ENCODE measurements at regions not wholly inside any gene's neighbourhood (a gene's known extent, or its start where the extent isn't known, plus 50 kb on each side); places are given as distances from the start of the nearest gene placed in this dataset.
A peak's percentile ranks its signal among the peaks of the same experiment; 100 is the strongest.

GRCh38 chr5:145243016-145243415 is 592.1 kb downstream of the PRELID2 start:
- Mint-ChIP-seq H3K36me3 (no peaks in the 10 kb centered on the region), H3K4me1 (ENCODE audit: unreplicated experiment) (peaks cover 20% of the 10 kb centered on the region), H3K4me3 (no peak overlapping the region), H3K27me3 (no peaks in the 10 kb centered on the region), H3K27ac (no peak overlapping the region), H3K9me3 (no peaks in the 10 kb centered on the region)
- no peak for DNase-seq (ENCODE audit: extremely low spot score, unreplicated experiment)
- no peak for TF ChIP-seq CTCF (conservative IDR thresholded peaks at IDR 0.05)

GRCh38 chr5:145242551-145242950 is 592.6 kb downstream of the PRELID2 start:
- no peak for DNase-seq (ENCODE audit: extremely low spot score, unreplicated experiment)
- no peak overlapping the region for H3K4me3 Mint-ChIP-seq
- no peak overlapping the region for H3K27ac Mint-ChIP-seq
- H3K9me3 Mint-ChIP-seq: no peaks in the 10 kb centered on the region
- no peak for TF ChIP-seq CTCF (conservative IDR thresholded peaks at IDR 0.05)
- no peaks in the 10 kb centered on the region for H3K27me3 Mint-ChIP-seq
- H3K4me1 Mint-ChIP-seq (ENCODE audit: unreplicated experiment): peaks cover 20% of the 10 kb centered on the region
- no peaks in the 10 kb centered on the region for H3K36me3 Mint-ChIP-seq

DNA sequence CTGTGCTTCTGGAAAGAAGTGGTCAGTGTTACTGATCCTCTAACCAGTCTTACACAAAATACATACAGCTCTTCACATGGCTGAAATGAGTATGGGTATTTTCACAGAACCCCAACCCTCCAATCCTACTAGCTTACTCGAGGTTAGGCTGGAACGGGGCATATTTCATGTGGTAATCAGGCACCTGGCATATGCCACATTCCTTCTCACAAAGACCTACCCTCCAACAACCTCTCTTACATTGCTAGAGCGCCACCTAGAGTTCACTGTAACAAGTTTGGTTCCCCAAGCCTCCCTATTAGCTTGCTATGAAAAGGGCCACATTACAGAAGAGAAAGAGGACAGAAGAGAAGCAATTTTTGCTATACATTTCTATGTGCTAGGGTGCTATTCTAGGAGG is 597.3 kb downstream of the PRELID2 start:
- Mint-ChIP-seq H3K27me3 (peaks cover 5% of the 10 kb centered on the region), H3K36me3 (no peaks in the 10 kb centered on the region), H3K27ac (no peak overlapping the region), H3K9me3 (no peaks in the 10 kb centered on the region), H3K4me3 (no peak overlapping the region), H3K4me1 (ENCODE audit: unreplicated experiment) (no peaks in the 10 kb centered on the region)
- TF ChIP-seq CTCF (conservative IDR thresholded peaks at IDR 0.05): peak; percentile 76
- DNase-seq (ENCODE audit: extremely low spot score, unreplicated experiment): no peak

DNA sequence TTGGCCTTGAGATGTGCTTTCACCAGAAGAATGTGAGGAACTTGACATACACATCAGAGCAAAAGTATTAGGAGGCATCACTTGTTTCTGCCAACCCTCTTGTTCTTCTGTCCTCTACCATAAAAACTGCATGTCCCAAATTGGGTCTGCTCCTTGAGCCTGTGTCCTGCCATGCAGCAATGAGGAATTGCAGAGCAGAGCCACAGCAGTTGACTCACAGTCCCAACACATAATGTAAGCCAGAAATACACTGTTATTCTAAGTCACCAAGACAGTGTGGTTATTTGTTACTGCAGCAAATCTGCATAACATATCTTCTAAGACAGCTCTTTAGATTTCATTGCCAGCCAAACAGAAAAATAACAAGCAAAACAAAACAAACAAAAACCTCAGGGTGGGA is 598.2 kb downstream of the PRELID2 start:
- no peaks in the 10 kb centered on the region for H3K9me3 Mint-ChIP-seq
- TF ChIP-seq CTCF (conservative IDR thresholded peaks at IDR 0.05): no peak
- no peak overlapping the region for H3K4me3 Mint-ChIP-seq

GRCh38 chr5:145236127-145236526 is 599.0 kb downstream of the PRELID2 start:
- no peak for TF ChIP-seq CTCF (conservative IDR thresholded peaks at IDR 0.05)

More for the DNA sequence above, 598.2 kb downstream of the PRELID2 start:
- H3K36me3 Mint-ChIP-seq: no peaks in the 10 kb centered on the region
- H3K4me1 Mint-ChIP-seq (ENCODE audit: unreplicated experiment): no peaks in the 10 kb centered on the region
- no peak for DNase-seq (ENCODE audit: extremely low spot score, unreplicated experiment)
- peaks cover 5% of the 10 kb centered on the region for H3K27me3 Mint-ChIP-seq
- no peak overlapping the region for H3K27ac Mint-ChIP-seq

DNA sequence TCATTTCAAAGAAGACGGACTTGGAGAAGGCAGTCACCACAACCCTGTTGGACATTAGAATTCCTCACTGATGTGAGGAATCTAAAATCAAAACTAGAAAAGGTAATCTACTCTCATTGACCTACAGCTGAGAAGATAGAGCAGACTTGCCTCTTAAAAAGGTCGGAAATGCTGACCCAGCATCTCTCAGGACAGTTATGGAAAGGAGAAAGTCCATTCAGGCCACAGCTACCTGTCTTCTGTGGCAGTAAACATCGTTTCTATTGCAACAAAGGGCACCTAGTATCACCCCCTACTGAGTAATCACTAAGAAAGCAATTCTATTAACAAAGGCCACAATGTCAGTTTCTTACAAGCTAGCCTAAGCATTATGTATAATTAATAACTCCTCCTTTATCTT is 601.7 kb downstream of the PRELID2 start:
- Mint-ChIP-seq H3K4me1 (ENCODE audit: unreplicated experiment) (no peaks in the 10 kb centered on the region), H3K27me3 (peaks cover 5% of the 10 kb centered on the region), H3K36me3 (no peaks in the 10 kb centered on the region), H3K9me3 (no peaks in the 10 kb centered on the region), H3K27ac (no peak overlapping the region), H3K4me3 (no peak overlapping the region)
- no peak for TF ChIP-seq CTCF (conservative IDR thresholded peaks at IDR 0.05)
- no peak for DNase-seq (ENCODE audit: extremely low spot score, unreplicated experiment)

More at GRCh38 chr5:145236127-145236526, 599.0 kb downstream of the PRELID2 start:
- H3K27me3 Mint-ChIP-seq: peaks cover 5% of the 10 kb centered on the region
- DNase-seq (ENCODE audit: extremely low spot score, unreplicated experiment): no peak
- no peaks in the 10 kb centered on the region for H3K36me3 Mint-ChIP-seq
- no peaks in the 10 kb centered on the region for H3K4me1 Mint-ChIP-seq (ENCODE audit: unreplicated experiment)
- no peak overlapping the region for H3K4me3 Mint-ChIP-seq
- H3K27ac Mint-ChIP-seq: no peak overlapping the region
- no peaks in the 10 kb centered on the region for H3K9me3 Mint-ChIP-seq
